DND-41 (cell line): ENCODE measurements at regions not wholly inside any gene's neighbourhood (a gene's known extent, or its start where the extent isn't known, plus 50 kb on each side); places are given as distances from the start of the nearest gene placed in this dataset.

Experiments
- CTCF ChIP-seq: IDR thresholded peaks from 2 replicates; pipeline ENCODE4 v1.5.1; 2012; ENCODE audit warnings: borderline replicate concordance, low read length, moderate library complexity, mild to moderate bottlenecking; ENCODE audit not compliant: poor library complexity, severe bottlenecking; ENCODE audit errors: extremely low read depth
- EZH2 ChIP-seq: IDR thresholded peaks from 3 replicates; pipeline ENCODE4 v1.6.1; 2012; ENCODE audit warnings: borderline replicate concordance, low read depth, mild to moderate bottlenecking, moderate library complexity, low read length, inconsistent platforms; ENCODE audit not compliant: severe bottlenecking

- TF ChIP-seq EZH2 = no peak
- TF ChIP-seq CTCF = no peak
Measured at GRCh38 chr15:89026167-89026566, 62.1 kb upstream of the ABHD2 start.
